Nephron progenitor cell (in vitro differentiated cells): ENCODE measurements at regions not wholly inside any gene's neighbourhood (a gene's known extent, or its start where the extent isn't known, plus 50 kb on each side); places are given as distances from the start of the nearest gene placed in this dataset.

Experiments
- DNase-seq: peaks from one replicate; pipeline ENCODE4 v3.0.0; 2021
- H3K27ac Mint-ChIP-seq: 2 replicates; pipeline ENCODE4 v1.8.0; 2021; ENCODE audit warnings: mild to moderate bottlenecking, moderate library complexity, mixed read lengths
- H3K27me3 Mint-ChIP-seq: 2 replicates; pipeline ENCODE4 v1.8.0; 2021; ENCODE audit warnings: mild to moderate bottlenecking, low read depth, mixed read lengths; ENCODE audit not compliant: poor library complexity
- H3K36me3 Mint-ChIP-seq: 2 replicates; pipeline ENCODE4 v1.8.0; 2021; ENCODE audit warnings: low read depth, mixed read lengths
- H3K4me1 Mint-ChIP-seq: 2 replicates; pipeline ENCODE4 v1.8.0; 2021; ENCODE audit warnings: mixed read lengths
- H3K4me3 Mint-ChIP-seq: 2 replicates; pipeline ENCODE4 v1.8.0; 2021; ENCODE audit warnings: mild to moderate bottlenecking, moderate library complexity, mixed read lengths
- H3K9me3 Mint-ChIP-seq: 2 replicates; pipeline ENCODE4 v1.8.0; 2021; ENCODE audit warnings: mild to moderate bottlenecking, moderate library complexity, mixed read lengths
- TF ChIP-seq, protein P1 (sequence below): fragments of 200-600 bp; sonication (generic); IDR thresholded peaks from 2 replicates; pipeline ENCODE4 v1.5.0; 2021; ENCODE audit warnings: antibody characterized with exemption

DNA sequence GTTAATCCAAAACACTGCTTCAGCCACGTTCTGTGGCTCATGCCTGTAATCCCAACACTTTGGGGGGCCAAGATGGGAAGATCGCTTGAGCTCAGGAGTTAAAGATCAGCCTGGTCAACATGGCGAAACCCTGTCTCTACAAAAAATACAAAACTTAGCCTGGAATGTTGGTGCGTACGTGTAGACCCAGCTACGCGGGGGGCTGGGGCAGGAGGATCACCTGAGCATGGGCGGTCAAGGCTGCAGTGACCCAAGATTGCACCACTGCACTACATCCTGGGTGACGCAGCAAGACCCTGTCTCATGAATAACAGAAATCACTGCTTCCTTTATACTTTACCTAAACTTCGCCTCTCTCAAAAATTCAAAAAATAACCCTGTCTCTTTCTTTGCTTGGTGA is 1325.0 kb upstream of the CADM2 start:
- no peaks in the 10 kb centered on the region for H3K36me3 Mint-ChIP-seq
- DNase-seq = no peak
- H3K27ac Mint-ChIP-seq = no peak overlapping the region
- H3K4me3 Mint-ChIP-seq = no peak overlapping the region
- peaks cover 27% of the 10 kb centered on the region for H3K9me3 Mint-ChIP-seq
- H3K27me3 Mint-ChIP-seq = no peaks in the 10 kb centered on the region
- H3K4me1 Mint-ChIP-seq = no peaks in the 10 kb centered on the region
- TF ChIP-seq, protein P1, sequence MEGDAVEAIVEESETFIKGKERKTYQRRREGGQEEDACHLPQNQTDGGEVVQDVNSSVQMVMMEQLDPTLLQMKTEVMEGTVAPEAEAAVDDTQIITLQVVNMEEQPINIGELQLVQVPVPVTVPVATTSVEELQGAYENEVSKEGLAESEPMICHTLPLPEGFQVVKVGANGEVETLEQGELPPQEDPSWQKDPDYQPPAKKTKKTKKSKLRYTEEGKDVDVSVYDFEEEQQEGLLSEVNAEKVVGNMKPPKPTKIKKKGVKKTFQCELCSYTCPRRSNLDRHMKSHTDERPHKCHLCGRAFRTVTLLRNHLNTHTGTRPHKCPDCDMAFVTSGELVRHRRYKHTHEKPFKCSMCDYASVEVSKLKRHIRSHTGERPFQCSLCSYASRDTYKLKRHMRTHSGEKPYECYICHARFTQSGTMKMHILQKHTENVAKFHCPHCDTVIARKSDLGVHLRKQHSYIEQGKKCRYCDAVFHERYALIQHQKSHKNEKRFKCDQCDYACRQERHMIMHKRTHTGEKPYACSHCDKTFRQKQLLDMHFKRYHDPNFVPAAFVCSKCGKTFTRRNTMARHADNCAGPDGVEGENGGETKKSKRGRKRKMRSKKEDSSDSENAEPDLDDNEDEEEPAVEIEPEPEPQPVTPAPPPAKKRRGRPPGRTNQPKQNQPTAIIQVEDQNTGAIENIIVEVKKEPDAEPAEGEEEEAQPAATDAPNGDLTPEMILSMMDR = no peak

DNA sequence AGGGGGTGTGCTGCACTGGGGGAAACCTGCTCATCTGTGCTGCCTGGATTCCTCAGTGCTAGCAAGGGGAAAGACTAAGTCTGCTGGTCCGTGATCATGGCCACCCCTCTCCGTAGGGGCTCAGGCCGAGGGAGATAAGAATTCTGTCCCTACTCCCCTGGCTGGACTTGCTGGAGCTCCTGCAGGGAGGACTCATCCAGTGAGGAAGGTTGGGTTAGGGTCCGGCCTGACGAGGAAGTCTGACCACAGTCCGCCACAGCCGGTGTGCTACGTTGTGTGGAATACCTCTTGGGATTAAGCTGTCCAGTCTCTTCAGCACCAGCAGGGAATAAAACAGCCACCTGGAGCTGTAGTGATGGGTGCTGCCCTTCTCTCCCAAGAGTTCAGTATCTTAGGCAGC is 1309.1 kb upstream of the CADM2 start:
- H3K4me3 Mint-ChIP-seq = no peak overlapping the region
- H3K27me3 Mint-ChIP-seq = no peaks in the 10 kb centered on the region
- DNase-seq = no peak
- H3K36me3 Mint-ChIP-seq = no peaks in the 10 kb centered on the region
- H3K4me1 Mint-ChIP-seq = no peaks in the 10 kb centered on the region
- TF ChIP-seq, protein P1 = no peak
- H3K27ac Mint-ChIP-seq = no peak overlapping the region
- peaks cover 10% of the 10 kb centered on the region for H3K9me3 Mint-ChIP-seq

DNA sequence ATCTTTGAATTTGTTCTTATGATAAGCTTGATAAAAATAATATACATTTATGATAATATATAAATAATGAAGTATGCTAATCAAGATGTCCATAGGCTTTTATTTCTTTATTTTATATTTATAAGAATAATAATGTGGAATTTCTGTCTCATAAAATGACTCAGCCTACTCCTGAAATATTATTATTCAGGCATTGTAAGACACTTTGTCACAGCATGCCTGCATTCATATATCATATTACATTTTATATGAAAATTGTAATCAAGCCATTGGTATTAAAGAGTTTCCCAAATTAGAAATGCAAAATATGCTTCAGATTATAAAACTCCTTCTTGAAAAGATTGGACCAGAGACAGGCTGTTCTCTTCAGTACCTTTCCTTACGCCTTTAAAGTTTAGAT is 1303.7 kb upstream of the CADM2 start:
- Mint-ChIP-seq H3K27ac (no peak overlapping the region), H3K27me3 (no peaks in the 10 kb centered on the region), H3K36me3 (no peaks in the 10 kb centered on the region), H3K4me3 (no peak overlapping the region), H3K4me1 (no peaks in the 10 kb centered on the region), H3K9me3 (no peaks in the 10 kb centered on the region)
- no peak for DNase-seq
- TF ChIP-seq, protein P1 = no peak

DNA sequence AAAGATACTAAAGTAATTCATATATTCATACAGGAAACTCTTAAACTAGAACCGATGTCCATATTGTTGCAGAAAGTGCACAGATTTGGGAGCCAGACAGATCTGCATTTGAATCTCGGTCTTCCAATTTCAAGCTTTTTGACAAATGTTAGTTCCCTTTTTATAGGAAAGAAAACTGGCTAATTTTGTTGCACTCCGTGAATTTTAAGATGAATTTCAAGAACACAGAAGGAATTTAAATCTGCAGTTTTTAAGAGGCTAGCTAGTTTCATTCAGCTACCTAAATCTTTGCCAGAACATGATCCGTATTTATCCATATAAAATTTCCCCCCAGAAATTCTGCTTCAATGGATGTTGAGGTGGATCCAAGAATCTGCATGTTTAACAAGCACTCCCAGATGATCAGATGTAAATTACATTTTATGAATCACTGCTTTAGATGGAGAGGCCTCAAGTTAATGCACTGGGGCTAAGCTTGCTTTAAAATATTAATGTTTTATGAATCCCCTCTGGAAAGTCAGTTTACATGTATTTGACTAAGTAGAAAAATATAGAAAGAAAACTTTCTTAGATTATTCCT is 1296.3 kb upstream of the CADM2 start:
- H3K27ac Mint-ChIP-seq = no peak overlapping the region
- H3K27me3 Mint-ChIP-seq = no peaks in the 10 kb centered on the region
- H3K4me3 Mint-ChIP-seq = no peak overlapping the region
- no peaks in the 10 kb centered on the region for H3K9me3 Mint-ChIP-seq
- H3K36me3 Mint-ChIP-seq = no peaks in the 10 kb centered on the region
- no peak for DNase-seq
- TF ChIP-seq, protein P1 = no peak
- no peaks in the 10 kb centered on the region for H3K4me1 Mint-ChIP-seq

DNA sequence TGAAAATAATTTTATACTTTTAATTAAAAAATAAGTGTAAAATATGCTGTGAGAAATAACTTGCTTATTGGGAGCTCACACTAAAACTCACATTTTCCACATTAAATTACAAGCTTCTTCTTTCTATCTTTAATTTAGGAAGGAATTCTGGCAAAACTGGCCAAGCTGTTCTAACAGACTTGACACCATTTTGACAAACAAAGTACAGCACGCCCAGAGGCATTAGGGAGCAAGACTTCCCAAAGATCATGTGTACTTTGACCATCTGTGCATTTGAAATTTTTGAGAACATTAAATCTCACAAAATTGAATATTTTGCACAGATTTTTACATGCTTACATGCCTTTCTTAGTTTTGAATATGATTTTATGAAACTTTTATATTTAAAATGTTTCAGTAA is 1288.4 kb upstream of the CADM2 start:
- Mint-ChIP-seq H3K27ac (no peak overlapping the region), H3K4me1 (no peaks in the 10 kb centered on the region), H3K9me3 (no peaks in the 10 kb centered on the region), H3K27me3 (no peaks in the 10 kb centered on the region), H3K36me3 (no peaks in the 10 kb centered on the region), H3K4me3 (no peak overlapping the region)
- DNase-seq = no peak
- TF ChIP-seq, protein P1 = no peak

DNA sequence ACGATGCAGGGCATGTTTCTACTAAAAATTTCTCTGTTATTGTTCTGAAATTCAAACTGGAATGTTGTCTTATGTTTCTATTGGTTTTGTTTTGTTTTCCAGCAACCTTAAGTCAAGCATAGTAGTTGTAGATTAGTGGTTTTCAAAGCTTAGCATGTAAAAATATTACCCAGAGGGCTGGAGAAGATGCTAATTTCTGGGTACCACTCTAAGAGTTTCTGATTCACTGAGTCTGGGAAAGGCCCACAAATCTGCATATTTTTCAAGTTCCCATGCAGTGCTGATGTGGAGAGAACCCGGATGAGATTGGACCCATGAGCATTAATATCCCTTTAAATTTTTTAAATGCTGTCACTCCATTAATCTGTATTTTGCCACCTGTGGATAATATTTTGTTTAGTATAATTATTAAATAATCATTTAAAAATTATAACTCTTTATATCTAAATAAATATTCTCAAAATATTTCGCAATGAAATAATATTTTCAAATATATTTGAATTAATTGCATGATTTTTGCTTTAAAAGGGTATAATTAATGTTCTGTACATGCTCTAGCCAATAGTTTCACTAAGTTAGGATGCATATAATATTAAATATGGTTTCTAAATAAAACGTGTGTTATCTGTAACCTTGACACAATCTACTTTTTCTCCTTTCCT is 1274.7 kb upstream of the CADM2 start:
- Mint-ChIP-seq H3K36me3 (no peaks in the 10 kb centered on the region), H3K27me3 (peaks cover 1% of the 10 kb centered on the region), H3K27ac (no peak overlapping the region), H3K4me3 (no peak overlapping the region), H3K9me3 (peaks cover 13% of the 10 kb centered on the region), H3K4me1 (no peaks in the 10 kb centered on the region)
- TF ChIP-seq, protein P1 = no peak
- no peak for DNase-seq
